ENCODE measurements at regions not wholly inside any gene's neighbourhood (a gene's known extent, or its start where the extent isn't known, plus 50 kb on each side); places are given as distances from the start of the nearest gene placed in this dataset.
"Not testable (repeated sequence)": the region's sequence is repeated elsewhere in the genome, so short reads cannot be mapped to it uniquely, and the experiment has no call there.

GRCh38 chr6:112665114-112665513 lies 318.0 kb downstream of the RFPL4B start:
- DNase-seq: no peak

DNA sequence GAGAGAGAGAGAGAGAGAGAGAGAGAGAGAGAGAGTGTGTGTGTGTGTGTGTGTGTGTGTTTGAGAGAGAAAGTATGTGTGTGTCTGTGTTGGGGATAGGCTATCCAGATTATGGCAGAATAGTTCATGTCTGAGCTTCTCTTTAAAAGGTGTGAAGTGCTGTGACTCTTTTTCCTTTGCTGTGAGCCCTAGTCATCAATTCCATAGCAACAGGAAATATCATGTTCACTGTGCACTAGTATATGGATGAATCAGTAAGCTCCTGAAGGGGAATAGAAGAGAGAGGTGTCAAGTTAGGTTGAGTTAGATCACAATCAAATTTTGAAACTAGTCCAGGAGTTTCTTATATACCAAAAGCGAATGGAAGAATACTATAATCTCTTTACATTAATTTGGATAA lies 318.7 kb downstream of the RFPL4B start:
- no peak for DNase-seq

- no peak for DNase-seq
Observed at GRCh38 chr6:112667427-112667826, 320.3 kb downstream of the RFPL4B start.

DNA sequence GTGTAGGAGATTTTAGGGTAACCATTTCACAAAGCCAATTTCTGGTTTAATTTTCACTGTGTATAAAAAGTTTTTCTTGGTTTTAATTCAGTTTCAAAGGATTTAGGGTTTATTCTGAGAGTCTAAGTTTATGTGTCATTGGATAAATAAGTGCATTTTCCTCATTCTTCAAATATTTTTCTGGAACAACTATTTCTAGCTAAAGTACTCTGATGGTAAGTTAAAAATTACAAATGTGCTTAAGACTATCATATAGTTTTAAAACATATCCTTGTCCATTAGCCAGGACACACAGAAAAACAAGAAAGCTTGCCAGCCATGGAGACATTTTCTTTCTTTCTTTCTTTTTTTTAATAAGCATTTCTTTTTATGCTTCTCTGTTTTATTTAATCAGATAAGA lies 333.0 kb downstream of the RFPL4B start:
- DNase-seq: no peak

DNA sequence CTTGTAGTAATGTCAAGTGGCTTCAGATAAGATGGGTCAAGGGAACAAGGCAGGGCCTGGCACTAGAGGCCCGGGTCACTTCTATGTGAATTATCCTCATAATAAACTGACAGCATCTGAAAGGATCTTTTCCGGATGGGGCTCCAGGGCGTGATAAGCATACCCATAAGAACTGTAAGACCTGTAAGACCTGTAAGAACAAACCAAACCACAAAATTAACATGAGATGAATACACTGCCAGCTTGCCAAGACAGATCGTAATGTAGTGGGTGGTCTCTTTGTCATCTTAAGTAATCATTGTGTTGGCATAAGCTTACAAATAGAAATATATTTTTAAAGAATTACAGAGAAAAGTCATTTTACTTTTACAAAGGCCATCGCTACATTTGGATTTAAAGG lies 334.9 kb downstream of the RFPL4B start:
- DNase-seq: no peak

- DNase-seq: no peak
Observed at GRCh38 chr6:112683106-112683505, 336.0 kb downstream of the RFPL4B start.

- DNase-seq: no peak
Observed at GRCh38 chr6:112683926-112684325, 336.8 kb downstream of the RFPL4B start.

DNA sequence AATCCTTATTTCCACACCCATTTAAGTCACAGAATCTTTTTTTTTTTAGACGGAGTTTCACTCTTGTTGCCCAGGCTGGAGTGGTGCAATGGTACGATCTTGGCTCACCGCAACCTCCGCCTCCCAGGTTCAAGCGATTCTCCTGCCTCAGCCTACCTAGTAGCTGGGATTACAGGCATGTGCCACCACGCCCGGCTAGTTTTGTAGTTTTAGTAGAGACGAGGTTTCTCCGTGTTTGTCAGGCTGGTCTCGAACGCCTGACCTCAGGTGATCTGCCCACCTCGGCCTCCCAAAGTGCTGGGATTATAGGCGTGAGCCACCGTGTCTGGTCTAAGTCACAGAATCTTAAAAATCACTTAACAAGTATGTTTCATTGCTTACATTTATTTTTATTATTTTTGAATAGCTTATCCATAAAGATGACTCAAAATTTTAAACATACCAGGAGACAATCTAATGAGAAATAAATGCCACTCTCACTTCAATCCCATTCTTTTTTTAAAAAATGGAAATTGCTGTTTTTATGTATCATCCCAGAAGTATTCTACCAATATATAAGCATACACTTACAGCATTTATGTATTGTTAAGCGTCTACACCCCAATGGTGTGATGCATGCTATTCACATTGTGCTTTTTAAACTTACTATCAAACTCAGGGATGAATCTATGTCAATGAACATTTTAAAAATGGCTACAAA lies 338.5 kb downstream of the RFPL4B start:
- DNase-seq: not testable (repeated sequence)

DNA sequence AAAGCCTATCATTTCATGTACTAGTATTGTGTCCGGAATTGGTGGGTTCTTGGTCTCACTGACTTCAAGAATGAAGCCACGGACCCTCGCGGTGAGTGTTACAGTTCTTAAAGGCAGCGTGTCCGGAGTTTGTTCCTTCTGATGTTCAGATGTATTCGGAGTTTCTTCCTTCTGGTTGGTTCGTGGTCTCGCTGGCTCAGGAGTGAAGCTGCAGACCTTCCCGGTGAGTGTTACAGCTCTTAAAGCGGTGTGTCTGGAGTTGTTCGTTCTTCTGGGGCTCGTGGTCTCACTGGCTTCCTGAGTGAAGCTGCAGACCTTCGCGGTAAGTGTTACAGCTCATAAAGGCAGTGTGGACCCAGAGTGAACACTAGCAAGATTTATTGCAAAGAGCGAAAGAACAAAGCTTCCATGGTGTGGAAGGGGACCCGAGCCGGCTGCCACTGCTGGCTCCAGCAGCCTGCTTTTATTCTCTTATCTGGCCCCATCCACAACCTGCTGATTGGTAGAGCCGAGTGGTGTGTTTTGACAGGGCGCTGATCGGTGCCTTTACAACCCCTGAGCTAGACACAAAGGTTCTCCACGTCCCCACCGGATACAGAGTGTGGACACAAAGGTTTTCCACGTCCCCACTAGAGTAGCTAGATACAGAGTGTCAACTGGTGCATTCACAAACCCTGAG lies 341.5 kb downstream of the RFPL4B start:
- DNase-seq: not testable (repeated sequence)

- not testable (repeated sequence) for DNase-seq
Observed at GRCh38 chr6:112689183-112689858, 342.2 kb downstream of the RFPL4B start.

DNA sequence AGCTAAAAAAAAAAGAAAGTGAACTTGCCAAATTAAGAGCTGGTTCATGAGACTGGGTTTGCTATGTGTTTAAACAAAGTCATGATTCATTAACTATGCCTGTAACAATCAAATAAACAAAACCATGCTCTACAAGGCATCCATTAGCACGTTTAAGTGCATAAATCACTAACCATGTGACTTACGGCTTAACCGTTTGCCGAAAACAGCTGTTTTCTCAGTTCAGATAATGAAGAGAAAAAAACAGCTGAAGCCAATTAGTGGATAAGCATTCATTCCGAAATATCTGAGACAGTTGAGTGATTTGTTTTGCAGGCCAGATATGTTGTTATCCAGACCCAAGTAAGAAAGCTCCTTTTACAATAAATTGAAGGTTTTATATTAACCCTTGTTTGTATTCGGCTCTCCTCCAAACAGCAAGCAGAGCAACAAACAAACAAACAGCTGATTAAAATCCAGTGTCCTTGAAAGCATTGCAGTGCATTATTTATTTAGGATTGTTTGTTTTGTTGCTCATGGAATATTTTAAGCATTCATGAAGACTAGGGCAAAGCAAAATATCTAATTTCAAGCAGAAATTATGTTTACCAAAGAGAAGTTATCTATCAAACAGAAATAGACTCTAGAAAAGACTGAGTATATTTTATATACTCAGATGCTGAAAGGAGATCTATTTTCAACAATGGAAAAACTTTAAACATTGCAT lies 343.5 kb downstream of the RFPL4B start:
- no peak for DNase-seq

DNA sequence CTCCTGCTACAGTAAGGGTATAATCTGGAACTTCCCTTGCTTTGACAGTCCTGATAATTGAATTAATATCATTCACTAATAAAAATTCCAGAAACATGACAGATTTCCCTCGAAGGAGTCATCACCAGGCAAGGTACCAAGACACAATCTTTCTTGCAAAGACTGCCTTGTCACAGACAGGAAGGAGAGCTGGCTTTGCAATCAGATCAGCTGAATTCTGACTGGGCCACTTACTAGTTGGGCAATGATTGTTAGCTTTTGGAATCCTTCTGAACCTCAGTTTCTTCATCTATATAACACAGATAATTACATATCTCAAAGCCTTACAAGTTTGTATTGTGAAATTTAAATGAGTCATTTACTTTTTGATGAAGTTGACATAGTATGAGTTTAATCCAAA lies 344.2 kb downstream of the RFPL4B start:
- DNase-seq: no peak

- DNase-seq: no peak
Observed at GRCh38 chr6:112695001-112695400, 347.9 kb downstream of the RFPL4B start.

- no peak for DNase-seq
Observed at GRCh38 chr6:112697265-112697664, 350.1 kb downstream of the RFPL4B start.

DNA sequence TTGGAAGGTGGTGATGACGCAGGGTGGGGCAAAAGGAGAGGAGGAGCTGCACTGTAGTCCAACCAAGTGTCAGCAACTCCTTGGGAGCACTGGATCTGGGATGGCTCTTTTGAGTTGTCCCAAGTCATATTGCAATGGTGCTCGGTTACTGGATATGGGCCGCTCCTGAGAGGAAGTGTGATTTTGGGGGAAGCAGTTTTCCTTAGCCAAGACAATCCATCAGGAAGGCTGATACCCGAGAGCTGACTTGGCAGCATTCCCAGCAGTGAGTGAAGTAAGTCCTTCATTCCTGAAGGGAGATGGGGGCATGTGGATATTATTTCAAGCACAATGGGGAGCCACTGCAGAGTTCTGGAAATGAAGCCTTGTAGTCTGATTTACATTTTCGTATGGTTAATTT lies 354.1 kb downstream of the RFPL4B start:
- DNase-seq: no peak

DNA sequence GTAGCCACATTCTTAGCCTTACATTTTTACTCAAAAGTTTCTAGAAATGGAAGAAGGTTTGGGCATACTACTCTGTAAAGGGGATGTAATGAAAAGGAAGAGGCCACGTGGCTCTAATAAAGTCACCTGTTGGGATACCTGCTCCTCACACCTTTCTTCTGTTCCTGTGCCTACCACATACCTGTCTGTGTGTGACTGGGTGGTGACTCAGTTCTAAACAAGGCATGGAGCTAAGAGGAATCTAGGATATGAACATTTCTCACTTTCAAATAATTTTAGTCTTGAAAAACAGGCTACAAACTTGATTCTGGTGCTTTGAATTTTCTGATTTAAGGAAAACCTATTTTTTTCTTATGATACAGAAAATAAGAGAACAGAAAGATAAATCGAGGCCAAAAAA lies 363.6 kb downstream of the RFPL4B start:
- no peak for DNase-seq

GRCh38 chr6:112713402-112713801 lies 366.3 kb downstream of the RFPL4B start:
- no peak for DNase-seq

DNA sequence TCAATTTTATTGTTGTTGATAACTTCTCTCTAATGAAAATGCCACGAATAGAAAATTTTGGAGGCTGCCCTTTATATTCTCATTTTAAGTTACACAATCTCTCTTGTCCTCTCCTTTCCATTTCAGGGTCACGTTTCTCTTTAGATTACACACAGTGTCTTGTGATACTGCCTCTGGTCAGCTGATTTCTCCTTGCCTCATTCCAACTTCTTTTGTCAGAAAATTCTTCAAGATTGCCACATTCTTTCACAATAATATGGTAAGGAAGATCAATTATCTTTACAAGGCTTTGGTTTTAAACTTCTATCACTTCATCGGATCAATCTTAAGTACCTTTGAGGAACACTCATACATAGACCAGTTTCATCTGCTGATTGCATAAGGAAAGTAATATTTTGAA lies 370.3 kb downstream of the RFPL4B start:
- no peak for DNase-seq

- DNase-seq: no peak
Observed at GRCh38 chr6:112717856-112718255, 370.7 kb downstream of the RFPL4B start.

GRCh38 chr6:112725541-112726085 lies 378.5 kb downstream of the RFPL4B start:
- no peak for DNase-seq

GRCh38 chr6:112735129-112735528 lies 388.0 kb downstream of the RFPL4B start:
- DNase-seq: no peak

DNA sequence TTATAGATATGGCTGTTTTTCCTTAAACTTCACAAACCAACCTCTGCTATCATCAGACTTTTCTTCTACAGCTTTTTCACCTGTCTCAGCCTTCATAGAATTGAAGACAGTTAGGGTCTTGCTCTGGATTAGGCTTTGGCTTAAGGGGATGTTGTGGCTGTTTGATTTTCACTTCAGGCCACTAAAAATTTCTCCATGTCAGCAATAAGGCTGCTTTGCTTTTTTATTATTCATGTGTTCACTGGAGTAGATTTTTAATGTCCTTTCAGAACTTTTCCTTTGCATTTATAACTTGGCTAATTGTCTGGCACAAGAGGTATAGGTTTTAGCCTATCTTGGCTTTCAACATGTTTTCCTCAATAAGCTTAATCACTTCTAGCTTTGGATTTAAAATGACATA lies 392.6 kb downstream of the RFPL4B start:
- no peak for DNase-seq

DNA sequence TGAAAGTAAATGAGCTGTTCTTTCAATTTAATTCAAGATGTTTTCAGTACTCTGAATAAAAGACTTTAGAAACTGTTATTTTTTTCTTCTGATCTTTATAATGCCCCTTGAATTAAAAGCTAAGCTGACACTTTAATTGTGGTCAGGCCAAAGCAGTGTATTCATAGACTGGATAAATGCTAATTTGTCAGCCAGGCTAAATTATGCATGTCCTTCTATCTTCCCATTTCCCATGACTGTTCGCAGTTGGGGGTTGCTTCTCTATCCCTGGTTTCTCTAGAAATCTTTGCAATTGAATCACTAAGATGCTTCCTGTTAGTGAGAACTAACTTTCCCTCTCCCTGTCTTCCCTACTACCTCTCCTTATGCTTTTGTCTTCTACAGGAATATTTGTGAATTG lies 396.2 kb downstream of the RFPL4B start:
- DNase-seq: no peak
